ENCODE measurements at regions not wholly inside any gene's neighbourhood (a gene's known extent, or its start where the extent isn't known, plus 50 kb on each side); places are given as distances from the start of the nearest gene placed in this dataset.

DNA sequence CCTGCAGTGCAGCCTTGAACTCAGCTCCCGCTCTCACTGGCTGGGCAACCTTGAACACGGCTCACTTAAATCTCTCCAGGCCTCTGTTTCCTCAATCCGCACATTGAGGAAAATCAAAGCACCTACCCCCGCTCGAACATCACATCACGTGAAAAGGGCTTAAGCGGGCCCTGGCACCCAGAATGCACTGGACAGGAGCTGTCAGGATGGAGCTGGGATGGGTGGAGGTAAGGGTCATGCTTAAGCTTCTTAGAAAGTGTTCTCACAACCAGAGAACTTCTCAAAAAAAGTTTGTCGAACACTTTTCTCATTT lies 55.7 kb upstream of the MGMT start:
- no peak for TF ChIP-seq POLR2A (IDR thresholded peaks at IDR 0.05)
- TF ChIP-seq, protein P1, sequence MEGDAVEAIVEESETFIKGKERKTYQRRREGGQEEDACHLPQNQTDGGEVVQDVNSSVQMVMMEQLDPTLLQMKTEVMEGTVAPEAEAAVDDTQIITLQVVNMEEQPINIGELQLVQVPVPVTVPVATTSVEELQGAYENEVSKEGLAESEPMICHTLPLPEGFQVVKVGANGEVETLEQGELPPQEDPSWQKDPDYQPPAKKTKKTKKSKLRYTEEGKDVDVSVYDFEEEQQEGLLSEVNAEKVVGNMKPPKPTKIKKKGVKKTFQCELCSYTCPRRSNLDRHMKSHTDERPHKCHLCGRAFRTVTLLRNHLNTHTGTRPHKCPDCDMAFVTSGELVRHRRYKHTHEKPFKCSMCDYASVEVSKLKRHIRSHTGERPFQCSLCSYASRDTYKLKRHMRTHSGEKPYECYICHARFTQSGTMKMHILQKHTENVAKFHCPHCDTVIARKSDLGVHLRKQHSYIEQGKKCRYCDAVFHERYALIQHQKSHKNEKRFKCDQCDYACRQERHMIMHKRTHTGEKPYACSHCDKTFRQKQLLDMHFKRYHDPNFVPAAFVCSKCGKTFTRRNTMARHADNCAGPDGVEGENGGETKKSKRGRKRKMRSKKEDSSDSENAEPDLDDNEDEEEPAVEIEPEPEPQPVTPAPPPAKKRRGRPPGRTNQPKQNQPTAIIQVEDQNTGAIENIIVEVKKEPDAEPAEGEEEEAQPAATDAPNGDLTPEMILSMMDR (IDR thresholded peaks at IDR 0.05) = no peak
